ENCODE measurements at regions not wholly inside any gene's neighbourhood (a gene's known extent, or its start where the extent isn't known, plus 50 kb on each side); places are given as distances from the start of the nearest gene placed in this dataset.

DNA sequence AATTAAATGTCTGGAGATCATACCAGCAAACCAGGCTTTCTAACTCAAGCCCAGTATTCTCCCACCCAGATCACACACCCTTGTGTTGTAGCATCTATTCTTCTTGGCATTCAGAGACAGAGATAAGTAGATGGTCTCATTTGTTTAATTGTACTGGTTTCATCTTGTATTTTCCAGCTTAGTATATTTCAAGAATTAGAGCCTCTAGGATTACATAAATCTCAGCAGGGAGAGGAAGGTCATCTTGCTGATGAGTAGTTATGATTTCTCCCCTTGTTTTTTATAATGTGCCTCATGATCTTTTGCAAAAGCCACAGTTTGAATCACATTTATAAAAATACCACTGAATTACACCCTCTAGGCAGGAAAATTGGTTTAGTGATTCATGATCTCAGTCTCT lies 106.6 kb upstream of the NRSN1 start:
- TF ChIP-seq, protein P1, sequence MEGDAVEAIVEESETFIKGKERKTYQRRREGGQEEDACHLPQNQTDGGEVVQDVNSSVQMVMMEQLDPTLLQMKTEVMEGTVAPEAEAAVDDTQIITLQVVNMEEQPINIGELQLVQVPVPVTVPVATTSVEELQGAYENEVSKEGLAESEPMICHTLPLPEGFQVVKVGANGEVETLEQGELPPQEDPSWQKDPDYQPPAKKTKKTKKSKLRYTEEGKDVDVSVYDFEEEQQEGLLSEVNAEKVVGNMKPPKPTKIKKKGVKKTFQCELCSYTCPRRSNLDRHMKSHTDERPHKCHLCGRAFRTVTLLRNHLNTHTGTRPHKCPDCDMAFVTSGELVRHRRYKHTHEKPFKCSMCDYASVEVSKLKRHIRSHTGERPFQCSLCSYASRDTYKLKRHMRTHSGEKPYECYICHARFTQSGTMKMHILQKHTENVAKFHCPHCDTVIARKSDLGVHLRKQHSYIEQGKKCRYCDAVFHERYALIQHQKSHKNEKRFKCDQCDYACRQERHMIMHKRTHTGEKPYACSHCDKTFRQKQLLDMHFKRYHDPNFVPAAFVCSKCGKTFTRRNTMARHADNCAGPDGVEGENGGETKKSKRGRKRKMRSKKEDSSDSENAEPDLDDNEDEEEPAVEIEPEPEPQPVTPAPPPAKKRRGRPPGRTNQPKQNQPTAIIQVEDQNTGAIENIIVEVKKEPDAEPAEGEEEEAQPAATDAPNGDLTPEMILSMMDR (conservative IDR thresholded peaks at IDR 0.05) = no peak
- TF ChIP-seq ZFX (IDR thresholded peaks at IDR 0.05) = no peak
